Pancreas (tissue), 10 donors: ENCODE measurements at regions not wholly inside any gene's neighbourhood (a gene's known extent, or its start where the extent isn't known, plus 50 kb on each side); places are given as distances from the start of the nearest gene placed in this dataset.

Experiments
- ATAC-seq, 4 donors: fragments of 200-7000 bp; cut with Tn5 transposase; one replicate each; pipeline versions ENCODE4 v1.8.0 to v1.9.1; 2020; ENCODE audit warnings: mild to moderate bottlenecking in 4 of 4, moderate library complexity in 4 of 4
- DNase-seq, 6 donors: peaks; one replicate each; pipeline ENCODE4 v3.0.0-alpha.2; 2020
- FAIRE-seq: peaks from 2 replicates; lab custom pipeline; 2012; peaks lifted over from hg19 to GRCh38; lab: Jason Lieb, UNC
- H3K27ac ChIP-seq, 4 donors: fragments of 200-600 bp; sonication (generic); 1 replicate in 3 of 4; 2 replicates in 1 of 4; pipeline versions ENCODE4 v1.5.0 to v1.8.0; 2020
- H3K27me3 ChIP-seq, 4 donors: fragments of 200-600 bp; one replicate each; pipeline ENCODE4 v1.8.0; 2021
- H3K36me3 ChIP-seq, 3 donors: fragments of 200-600 bp; sonication (generic) in 1 of 3; one replicate each; pipeline versions ENCODE4 v1.5.0 to v1.8.0; 2020 to 2021
- H3K4me1 ChIP-seq, 3 donors: fragments of 200-600 bp; one replicate each; pipeline ENCODE4 v1.8.0; 2021
- H3K4me3 ChIP-seq, 4 donors: fragments of 200-600 bp; sonication (generic) in 2 of 4; one replicate each; pipeline versions ENCODE4 v1.5.0 to v1.8.0; 2020 to 2021
- H3K9me3 ChIP-seq, 4 donors: fragments of 200-600 bp; one replicate each; pipeline ENCODE4 v1.8.0; 2021
- CTCF ChIP-seq, 4 donors: fragments of 200-600 bp; sonication (generic) in 3 of 4; IDR thresholded peaks; one replicate each; pipeline versions ENCODE4 v1.5.0 to v1.8.0; 2021; ENCODE audit warnings: antibody characterized with exemption in 4 of 4
- WGBS, 2 donors: extraction: QIAGEN DNeasy Blood & Tissue Kit; methylation state at CpG; one replicate each; pipeline ENCODE4 v1.1.7; 2013; 5-methylcytosine and 5-hydroxymethylcytosine counted together
- intact Hi-C, 3 donors: fragments of 100-400 bp; cut with DNase I; formaldehyde crosslinking; loops; one replicate each; pipeline versions ENCODE4 v1.11.1 to v1.14.2; 2022
- donor health status: healthy with polysubstance abuse.
- donor health status: DM: no; HTN: no; CAD: no; lungs with moderate emphysema.
- donor health status: DM: no; HTN: no; CAD: no.
- donor health status: control.
- donor health status: control.
- donor health status: Bipolar disorder and iron deficiency.
- donor health status: DM: yes; HTN: yes; CAD: no.
- donor health status: DM: no; HTN: no; CAD: no.
- donor health status: DM: no; HTN: no; CAD: no.
- donor health status: DM: yes; HTN: yes; CAD: no.

DNA sequence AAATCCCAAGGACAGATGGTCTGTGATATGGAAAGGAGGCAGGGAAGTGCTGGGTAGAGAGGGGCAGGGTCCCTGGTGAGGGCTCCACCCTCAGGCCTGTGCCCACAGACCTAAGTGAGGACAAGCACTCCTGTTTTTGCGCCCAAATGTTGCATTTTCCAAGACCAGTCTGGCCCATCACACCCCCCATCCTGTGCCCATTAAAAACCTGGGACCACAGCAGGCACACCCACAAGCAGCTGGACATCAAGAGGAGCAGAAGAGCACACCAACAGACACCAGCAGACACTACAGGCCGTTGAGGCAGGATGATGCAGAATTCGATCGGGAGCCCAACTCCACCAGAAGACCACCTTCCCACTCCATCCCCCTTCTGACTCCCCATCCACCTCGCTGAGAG, 72.8 kb downstream of the DMRTA2 start:
- Histone ChIP-seq H3K27ac (no peak overlapping the region), H3K4me3 (no peak overlapping the region), H3K4me1 (no peaks in the 10 kb centered on the region), H3K9me3 (no peaks in the 10 kb centered on the region), H3K36me3 (no peaks in the 10 kb centered on the region), H3K27me3 (no peaks in the 10 kb centered on the region)
- WGBS, 2 donors = 27 to 43% methylated on average over 5 of the region's 5 CpGs
- FAIRE-seq (no peak), DNase-seq (no peak), ATAC-seq (no peak)
- intact Hi-C loops = no loop called here
- TF ChIP-seq CTCF (IDR thresholded peaks at IDR 0.05) = no peak

GRCh38 chr1:50349242-50349565, 74.0 kb downstream of the DMRTA2 start:
- Histone ChIP-seq H3K9me3 (no peaks in the 10 kb centered on the region), H3K4me3 (no peak overlapping the region), H3K27me3 (no peaks in the 10 kb centered on the region), H3K27ac (no peak overlapping the region), H3K36me3 (no peaks in the 10 kb centered on the region), H3K4me1 (no peaks in the 10 kb centered on the region)
- intact Hi-C loops = no loop called here
- no peak for TF ChIP-seq CTCF (IDR thresholded peaks at IDR 0.05)
- ATAC-seq = no peak
- WGBS, 2 donors = 17 to 27% methylated on average over 3 of the region's 3 CpGs
- no peak for FAIRE-seq
- DNase-seq = no peak

GRCh38 chr1:50348449-50349241, 74.6 kb downstream of the DMRTA2 start:
- ATAC-seq (peak; percentile 75 to 95 (median 92)), FAIRE-seq (no peak), DNase-seq (peak in 4 of 6 donors; percentile 34 to 66 (median 41))
- no peaks in the 10 kb centered on the region for H3K27me3 ChIP-seq
- H3K4me3 ChIP-seq = no peak overlapping the region
- H3K27ac ChIP-seq = no peak overlapping the region
- no peaks in the 10 kb centered on the region for H3K36me3 ChIP-seq
- intact Hi-C loops = no loop called here
- H3K4me1 ChIP-seq = no peaks in the 10 kb centered on the region
- no peaks in the 10 kb centered on the region for H3K9me3 ChIP-seq
- peak; percentile 80 to 91 (median 84) for TF ChIP-seq CTCF (IDR thresholded peaks at IDR 0.05)
- 16 to 20% methylated on average over 5 of the region's 5 CpGs for WGBS, 2 donors

DNA sequence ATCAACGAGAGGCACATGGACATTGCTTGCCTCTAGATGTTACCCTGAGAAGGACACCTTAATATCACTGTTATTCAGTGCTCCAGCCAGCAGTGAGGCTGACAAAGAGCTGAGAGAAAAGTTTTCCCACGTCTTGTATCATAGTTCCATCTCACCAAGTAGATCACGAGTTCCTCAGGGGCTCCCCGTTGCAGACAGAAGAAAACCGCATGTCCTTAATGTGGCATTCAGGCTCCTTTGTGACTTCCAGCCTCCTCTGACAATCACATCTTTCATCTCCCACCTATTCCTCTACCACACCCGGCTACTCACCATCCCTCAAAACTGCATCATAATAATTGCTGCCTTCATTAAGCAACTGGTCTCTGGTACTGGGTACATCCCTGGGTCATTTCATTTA, 75.3 kb downstream of the DMRTA2 start:
- intact Hi-C loops = no loop called here
- Histone ChIP-seq H3K4me1 (no peaks in the 10 kb centered on the region), H3K36me3 (no peaks in the 10 kb centered on the region), H3K9me3 (no peaks in the 10 kb centered on the region), H3K27ac (no peak overlapping the region), H3K4me3 (no peak overlapping the region), H3K27me3 (no peaks in the 10 kb centered on the region)
- FAIRE-seq (no peak), DNase-seq (no peak), ATAC-seq (no peak)
- 45 to 58% methylated on average over 6 of the region's 6 CpGs for WGBS, 2 donors
- TF ChIP-seq CTCF (IDR thresholded peaks at IDR 0.05) = no peak

DNA sequence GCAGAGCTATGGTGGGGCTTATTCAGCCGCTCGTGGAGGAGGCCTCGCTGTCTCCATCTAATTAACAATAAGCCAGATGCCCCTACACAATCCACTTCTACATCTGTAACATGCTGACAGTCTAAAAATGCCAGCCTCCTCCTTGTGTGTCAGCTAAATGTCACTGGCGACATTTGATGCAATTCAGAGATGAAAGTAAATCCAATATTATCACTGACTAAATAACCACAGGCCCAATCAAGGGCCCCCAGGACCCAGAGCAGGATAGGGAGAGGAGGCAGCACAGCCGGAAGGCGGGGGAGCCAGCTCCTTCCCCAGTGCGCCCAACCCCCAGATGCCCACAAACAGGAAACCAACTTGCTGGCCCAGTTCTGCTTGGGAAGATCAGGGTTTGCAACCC, 76.6 kb downstream of the DMRTA2 start:
- no peak for TF ChIP-seq CTCF (IDR thresholded peaks at IDR 0.05)
- DNase-seq (no peak), FAIRE-seq (no peak), ATAC-seq (no peak)
- no peaks in the 10 kb centered on the region for H3K27me3 ChIP-seq
- H3K4me1 ChIP-seq = no peaks in the 10 kb centered on the region
- H3K4me3 ChIP-seq = no peak overlapping the region
- H3K36me3 ChIP-seq = no peaks in the 10 kb centered on the region
- 64 to 72% methylated on average over 7 of the region's 7 CpGs for WGBS, 2 donors
- H3K27ac ChIP-seq = no peak overlapping the region
- H3K9me3 ChIP-seq = no peaks in the 10 kb centered on the region
- intact Hi-C loops = no loop called here
